GM12892 (cell line): ENCODE measurements at regions not wholly inside any gene's neighbourhood (a gene's known extent, or its start where the extent isn't known, plus 50 kb on each side); places are given as distances from the start of the nearest gene placed in this dataset.

Experiments used
- POLR2A ChIP-seq: IDR thresholded peaks from 2 replicates; pipeline ENCODE4 v1.6.1; 2011; ENCODE audit warnings: low read depth, low read length, control low read depth
- POLR2AphosphoS5 ChIP-seq: IDR thresholded peaks from 2 replicates; pipeline ENCODE4 v1.6.1; 2011; ENCODE audit warnings: low read depth, low read length, control low read depth
- TAF1 ChIP-seq: IDR thresholded peaks from 2 replicates; pipeline ENCODE4 v1.6.1; 2011; ENCODE audit warnings: low read depth, mild to moderate bottlenecking, control low read depth, low read length, borderline replicate concordance

DNA sequence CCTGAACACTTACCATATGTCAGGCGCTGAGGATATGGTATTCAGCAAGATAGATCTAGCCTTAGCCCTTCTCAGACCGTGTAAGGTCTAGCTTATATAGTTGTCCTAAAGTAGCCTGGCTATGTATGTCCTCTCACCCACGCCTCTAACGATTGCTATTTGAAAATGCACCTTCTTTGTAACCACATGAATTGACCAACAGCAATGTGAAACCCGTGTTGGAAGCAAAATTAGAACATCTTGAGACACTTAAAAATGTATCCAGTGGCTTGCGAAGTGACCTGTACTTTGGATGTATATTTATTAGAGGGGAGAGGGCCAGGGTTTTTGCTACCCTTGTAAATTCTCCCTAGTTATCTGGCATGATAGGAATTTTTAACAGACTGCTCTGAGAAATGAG, 860.0 kb upstream of the ZEB2 start:
- TF ChIP-seq TAF1 (no peak), POLR2AphosphoS5 (no peak), POLR2A (no peak)
